GM12878 (cell line): ENCODE measurements at regions not wholly inside any gene's neighbourhood (a gene's known extent, or its start where the extent isn't known, plus 50 kb on each side); places are given as distances from the start of the nearest gene placed in this dataset.

Source experiments
- ATAC-seq: fragments of 200-7000 bp; cut with Tn5 transposase; 3 replicates; pipeline ENCODE4 v1.9.1; 2020; ENCODE audit warnings: mild to moderate bottlenecking, moderate library complexity
- BruUV-seq: library from RNA; stranded (reverse); fragments of 400-500 nt; replicated peaks from 2 replicates; lab custom pipeline; 2021; lab: Mats Ljungman, UMichigan
- CTCF ChIA-PET: fragments of 300-600 bp; sonication (Branson Sonifier 250); formaldehyde crosslinking; extraction: SDS; loops from one replicate; lab custom pipeline; 2021; ENCODE audit warnings: inconsistent platforms; lab: Yijun Ruan, JAX
- POLR2A ChIA-PET: fragments of 350-600 bp; formaldehyde crosslinking; extraction: SDS; loops from one replicate; lab custom pipeline; 2021; ENCODE audit warnings: inconsistent platforms; lab: Charles Lee
- RAD21 ChIA-PET: fragments of 300-600 bp; sonication (Branson Sonifier 250); formaldehyde crosslinking; loops from one replicate; lab custom pipeline; 2023; ENCODE audit warnings: antibody characterized with exemption; ENCODE audit not compliant: unreplicated experiment; lab: Charles Lee
- SMC1A ChIA-PET: fragments of 300-600 bp; sonication (Branson Sonifier 250); formaldehyde crosslinking; loops from one replicate; lab custom pipeline; 2023; ENCODE audit not compliant: unreplicated experiment, uncharacterized antibody; lab: Charles Lee
- DNase-seq: peaks from one replicate; pipeline ENCODE4 v3.0.0-alpha.2; 2011; ENCODE audit warnings: low read depth, low spot score
- FAIRE-seq: peaks from 3 replicates; lab custom pipeline; 2011; peaks lifted over from hg19 to GRCh38; lab: Jason Lieb, UNC
- H2AFZ ChIP-seq: 2 replicates; pipeline ENCODE4 v1.6.0; 2011; ENCODE audit warnings: low read depth, low read length, control low read depth; ENCODE audit not compliant: control insufficient read depth
- H3K27ac ChIP-seq: 2 replicates; pipeline ENCODE4 v1.5.1; 2011; ENCODE audit warnings: control low read depth; ENCODE audit not compliant: control insufficient read depth, insufficient read depth
- H3K27me3 ChIP-seq, 2 experiments: replicated peaks in 1 of 2; 2 replicates each; pipeline versions ENCODE4 v1.6.0 to v1.6.1; 2011; ENCODE audit warnings: low read length in 1 of 2; ENCODE audit not compliant: control insufficient read depth in 2 of 2, insufficient read depth in 2 of 2
- H3K36me3 ChIP-seq, 2 experiments: 2 replicates each; pipeline ENCODE4 v1.5.1; 2011; ENCODE audit warnings: low read length in 1 of 2; ENCODE audit not compliant: control insufficient read depth in 2 of 2, insufficient read depth in 2 of 2
- H3K4me1 ChIP-seq: 2 replicates; pipeline ENCODE4 v1.6.1; 2011; ENCODE audit warnings: mild to moderate bottlenecking, low read length, moderate library complexity, mixed read lengths; ENCODE audit not compliant: control insufficient read depth, insufficient read depth
- H3K4me2 ChIP-seq: 2 replicates; pipeline ENCODE4 v1.6.0; 2011; ENCODE audit warnings: control low read depth; ENCODE audit not compliant: control insufficient read depth, insufficient read depth
- H3K4me3 ChIP-seq: fragments of 200-600 bp; sonication (generic); 2 replicates; pipeline ENCODE4 v1.5.1; 2016
- H3K79me2 ChIP-seq: 2 replicates; pipeline ENCODE4 v1.6.0; 2011; ENCODE audit warnings: low read length; ENCODE audit not compliant: control insufficient read depth, insufficient read depth
- H3K9ac ChIP-seq: 2 replicates; pipeline ENCODE4 v1.8.0; 2011; ENCODE audit warnings: low read length, control low read depth, mixed read lengths; ENCODE audit not compliant: control insufficient read depth, insufficient read depth
- H3K9me3 ChIP-seq: replicated peaks from 3 replicates; pipeline ENCODE4 v1.5.1; 2011; ENCODE audit warnings: mild to moderate bottlenecking, low read length; ENCODE audit not compliant: control insufficient read depth, insufficient read depth
- H4K20me1 ChIP-seq: 2 replicates; pipeline ENCODE4 v1.6.0; 2011; ENCODE audit not compliant: control insufficient read depth, insufficient read depth
- KLF5 ChIP-seq: fragments of 450-650 bp; IDR thresholded peaks from 2 replicates; pipeline ENCODE4 v1.6.1; 2014; ENCODE audit warnings: mild to moderate bottlenecking; ENCODE audit not compliant: partially characterized antibody
- NFIC ChIP-seq: IDR thresholded peaks from 2 replicates; pipeline ENCODE4 v1.6.1; 2012; ENCODE audit warnings: low read depth, mild to moderate bottlenecking, inconsistent platforms, low read length, moderate library complexity
- STAT1 ChIP-seq: fragments of 450-650 bp; conservative IDR thresholded peaks from 2 replicates; pipeline ENCODE4 v1.6.1; 2014; ENCODE audit warnings: antibody characterized with exemption, mild to moderate bottlenecking
- SUZ12 ChIP-seq: fragments of 200-600 bp; sonication (generic); IDR thresholded peaks from one replicate; pipeline ENCODE4 v1.6.1; 2018; ENCODE audit warnings: antibody characterized with exemption, mild to moderate bottlenecking; ENCODE audit not compliant: unreplicated experiment
- ZNF217 ChIP-seq: fragments of 450-650 bp; IDR thresholded peaks from 2 replicates; pipeline ENCODE4 v1.6.1; 2017; ENCODE audit warnings: antibody characterized with exemption, mild to moderate bottlenecking
- WGBS: methylation state at CpG from one replicate; pipeline ENCODE4 v1.1.6; 2016; ENCODE audit warnings: low lambda C conversion rate; ENCODE audit not compliant: insufficient replicate concordance, insufficient coverage; ENCODE audit errors: missing lambda C conversion rate; 5-methylcytosine and 5-hydroxymethylcytosine counted together
- in situ Hi-C: fragments of 300-500 bp; cut with MboI; formaldehyde crosslinking; loops from 9 replicates; pipeline ENCODE4 v1.14.3; 2018; ENCODE audit warnings: mixed read lengths
- intact Hi-C: fragments of 100-400 bp; cut with micrococcal nuclease; formaldehyde crosslinking; loops from one replicate; pipeline ENCODE4 v1.14.2; 2022; ENCODE audit not compliant: unreplicated experiment
- TF ChIP-seq, protein P1 (sequence below): IDR thresholded peaks from 2 replicates; pipeline ENCODE4 v1.6.1; 2011; ENCODE audit warnings: low read depth, mild to moderate bottlenecking, low read length, moderate library complexity, borderline replicate concordance; ENCODE audit errors: extremely low read depth
- TF ChIP-seq, protein P2 (sequence below): IDR thresholded peaks from 2 replicates; pipeline ENCODE4 v1.6.1; 2011; ENCODE audit warnings: borderline replicate concordance, low read depth, mild to moderate bottlenecking, moderate library complexity, mixed read lengths, low read length; ENCODE audit not compliant: insufficient read depth; ENCODE audit errors: extremely low read length

- 92% methylated on average over 3 of the region's 3 CpGs for WGBS
- Histone ChIP-seq H3K4me1 (no peaks in the 10 kb centered on the region), H3K9ac (no peak overlapping the region), H3K27me3 (no peaks in the 10 kb centered on the region), H3K36me3 (no peaks in the 10 kb centered on the region), H3K79me2 (no peaks in the 10 kb centered on the region), H3K9me3 (no peaks in the 10 kb centered on the region), H3K27ac (no peak overlapping the region)
- DNase-seq (no peak), ATAC-seq (peak; percentile 39; the same call in 2 of the 3 replicates)
- in situ Hi-C loops, result no loop called here
- POLR2A ChIA-PET, result no interaction called here
- CTCF ChIA-PET, result no interaction called here
- RAD21 ChIA-PET, result no interaction called here
- TF ChIP-seq SUZ12 (no peak), KLF5 (no peak), ZNF217 (no peak), NFIC (no peak), STAT1 (no peak)
- TF ChIP-seq, protein P1, sequence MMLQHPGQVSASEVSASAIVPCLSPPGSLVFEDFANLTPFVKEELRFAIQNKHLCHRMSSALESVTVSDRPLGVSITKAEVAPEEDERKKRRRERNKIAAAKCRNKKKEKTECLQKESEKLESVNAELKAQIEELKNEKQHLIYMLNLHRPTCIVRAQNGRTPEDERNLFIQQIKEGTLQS, result no peak
- TF ChIP-seq, protein P2, sequence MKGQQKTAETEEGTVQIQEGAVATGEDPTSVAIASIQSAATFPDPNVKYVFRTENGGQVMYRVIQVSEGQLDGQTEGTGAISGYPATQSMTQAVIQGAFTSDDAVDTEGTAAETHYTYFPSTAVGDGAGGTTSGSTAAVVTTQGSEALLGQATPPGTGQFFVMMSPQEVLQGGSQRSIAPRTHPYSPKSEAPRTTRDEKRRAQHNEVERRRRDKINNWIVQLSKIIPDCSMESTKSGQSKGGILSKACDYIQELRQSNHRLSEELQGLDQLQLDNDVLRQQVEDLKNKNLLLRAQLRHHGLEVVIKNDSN, result no peak
- TF ChIP-seq, all 136 proteins: peak for 0
- no peak for FAIRE-seq
- Histone ChIP-seq H4K20me1 (no peaks in the 10 kb centered on the region), H2AFZ (no peak overlapping the region), H3K4me2 (no peak overlapping the region), H3K4me3 (no peak overlapping the region)
- intact Hi-C loops, result no loop called here
- SMC1A ChIA-PET, result no interaction called here
- no TSS peak for BruUV-seq
Measured at GRCh38 chr2:113838744-113839444, 51.0 kb upstream of the ACTR3 start.
